NCI-H345 treated with DMSO at 0.1 percent for 48 hours (cell line): ENCODE measurements at regions not wholly inside any gene's neighbourhood (a gene's known extent, or its start where the extent isn't known, plus 50 kb on each side); places are given as distances from the start of the nearest gene placed in this dataset.
"Not testable (repeated sequence)": the region's sequence is repeated elsewhere in the genome, so short reads cannot be mapped to it uniquely, and the experiment has no call there.

Experiments used
- DNase-seq: peaks from one replicate; lab custom pipeline; 2025; ENCODE audit not compliant: unreplicated experiment; lab: John Stamatoyannopoulos, UW

DNA sequence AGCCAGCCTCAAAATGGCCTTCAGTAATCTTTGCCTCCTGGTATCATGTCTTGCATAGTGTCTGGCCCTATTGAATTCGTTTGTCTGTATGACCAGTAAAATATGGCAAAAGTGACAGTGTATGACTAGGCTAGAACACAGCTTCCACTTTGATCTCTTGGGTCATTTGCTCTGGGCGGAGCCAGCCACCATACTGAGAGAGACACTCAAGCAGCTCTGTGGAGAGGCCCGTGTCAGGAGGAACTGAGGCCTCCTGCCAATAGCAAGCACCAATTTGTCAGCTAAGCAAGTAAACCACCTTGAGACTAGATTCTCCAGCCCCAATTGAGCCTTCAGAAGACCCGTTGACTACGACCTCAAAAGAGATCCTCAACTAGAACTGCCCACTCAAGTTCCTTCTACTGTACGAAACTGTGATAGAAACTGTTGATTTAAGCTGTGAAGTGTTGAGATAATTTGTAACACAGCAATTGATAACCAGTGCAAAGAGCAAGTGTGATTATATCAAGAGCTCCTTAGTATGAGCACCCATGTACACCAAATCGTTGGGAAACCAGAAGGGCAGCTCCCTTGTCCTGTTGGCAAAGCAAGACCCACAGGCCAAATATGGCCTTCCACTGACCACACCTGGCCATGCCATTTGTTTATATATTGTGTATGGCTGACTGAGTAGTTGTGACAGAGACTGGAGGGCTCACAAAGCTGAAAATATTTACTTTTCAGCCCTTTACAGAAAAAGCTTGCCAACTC is 52.7 kb upstream of the SERBP1 start:
- DNase-seq: no peak

DNA sequence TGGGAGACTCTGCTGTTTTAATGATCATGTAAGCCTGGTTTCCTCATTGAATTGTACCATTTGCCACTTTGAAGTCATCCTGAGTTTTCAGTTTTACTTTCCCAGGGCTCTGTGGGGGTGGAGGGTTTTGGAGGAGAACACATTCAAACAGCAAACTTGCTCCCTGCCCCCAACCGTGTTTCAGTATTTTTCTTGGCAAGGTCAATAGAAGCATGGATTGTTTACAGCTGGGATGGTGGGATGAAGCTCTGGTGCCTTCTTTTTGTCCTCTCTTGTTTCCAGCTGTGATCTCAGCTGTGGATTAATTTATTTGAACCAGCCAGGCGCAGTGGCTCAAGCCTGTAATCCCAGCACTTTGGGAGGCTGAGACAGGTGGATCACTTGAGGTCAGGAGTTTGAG is 54.3 kb upstream of the SERBP1 start:
- peak; percentile 43 for DNase-seq

DNA sequence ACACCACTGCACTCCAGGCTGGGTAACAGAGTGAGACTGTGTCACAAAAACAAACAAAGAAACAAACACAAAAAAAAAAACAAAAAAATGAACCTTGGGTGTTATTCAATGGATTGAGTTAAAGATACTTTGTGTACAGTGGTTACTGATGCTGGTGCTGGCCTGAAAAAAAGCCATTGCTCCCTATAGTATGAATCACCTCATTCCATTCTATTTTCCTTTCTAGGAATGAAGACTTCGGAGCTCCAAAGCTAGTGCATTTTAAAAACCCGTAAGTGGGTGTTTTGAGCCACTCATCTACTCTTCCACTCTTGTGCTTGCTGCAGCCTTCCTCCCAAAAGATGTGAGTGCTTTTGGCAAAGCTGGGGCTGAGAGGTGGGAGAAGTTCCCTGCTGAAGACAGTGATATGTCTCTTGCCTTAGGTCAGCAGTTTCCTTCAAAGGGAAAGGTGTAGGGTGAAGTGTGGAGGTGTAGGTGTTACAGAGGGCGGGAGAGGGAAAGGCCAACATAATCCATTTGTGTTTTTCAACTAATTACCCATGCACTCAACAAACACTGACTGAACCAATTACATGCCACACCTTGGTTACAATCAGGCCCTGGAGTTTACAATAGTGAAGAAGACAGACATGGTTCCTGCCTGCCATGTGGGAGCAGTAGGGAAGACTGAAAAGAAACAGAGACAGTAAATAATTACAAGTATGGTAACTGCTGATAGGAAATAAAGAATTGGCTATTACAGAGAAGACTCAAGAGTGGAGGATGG is 55.0 kb upstream of the SERBP1 start:
- no peak for DNase-seq

DNA sequence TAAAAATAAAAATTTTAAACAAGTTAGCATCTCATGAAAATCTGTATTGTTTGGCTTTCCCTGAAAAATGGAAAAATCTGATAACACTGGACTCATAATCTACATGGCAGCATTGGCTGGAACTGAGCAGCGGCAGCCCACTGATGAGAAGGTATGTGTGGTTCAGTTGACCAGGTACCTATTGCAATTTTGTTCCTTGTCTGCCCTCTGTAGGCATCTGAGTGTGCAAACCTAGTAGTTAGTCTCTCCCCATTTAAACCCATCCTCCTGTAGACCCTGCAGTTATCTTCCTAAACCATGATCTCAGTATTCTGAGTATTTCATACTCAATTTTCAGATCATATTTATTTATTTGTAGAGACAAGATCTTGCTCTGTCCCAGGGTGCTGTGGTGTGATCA is 59.4 kb upstream of the SERBP1 start:
- DNase-seq: no peak

DNA sequence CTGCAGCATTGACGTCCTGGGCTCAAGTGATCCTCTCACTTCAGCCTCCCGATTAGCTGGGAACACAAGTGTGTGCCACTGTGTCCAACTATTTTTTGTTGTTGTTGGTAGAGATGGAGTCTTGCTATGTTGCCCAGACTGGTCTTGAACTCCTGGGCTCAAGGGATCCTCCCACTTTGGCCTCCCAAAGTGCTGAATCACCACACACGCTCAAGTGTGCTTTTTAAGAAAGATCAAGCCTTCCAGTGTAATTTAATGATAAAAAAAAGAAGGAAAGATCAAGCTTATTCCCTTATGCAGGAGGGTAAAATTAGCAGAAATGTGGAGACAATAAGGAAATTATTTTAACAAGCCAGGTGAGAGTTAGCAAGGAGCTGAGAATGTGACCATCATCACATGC is 61.1 kb upstream of the SERBP1 start:
- DNase-seq: no peak

DNA sequence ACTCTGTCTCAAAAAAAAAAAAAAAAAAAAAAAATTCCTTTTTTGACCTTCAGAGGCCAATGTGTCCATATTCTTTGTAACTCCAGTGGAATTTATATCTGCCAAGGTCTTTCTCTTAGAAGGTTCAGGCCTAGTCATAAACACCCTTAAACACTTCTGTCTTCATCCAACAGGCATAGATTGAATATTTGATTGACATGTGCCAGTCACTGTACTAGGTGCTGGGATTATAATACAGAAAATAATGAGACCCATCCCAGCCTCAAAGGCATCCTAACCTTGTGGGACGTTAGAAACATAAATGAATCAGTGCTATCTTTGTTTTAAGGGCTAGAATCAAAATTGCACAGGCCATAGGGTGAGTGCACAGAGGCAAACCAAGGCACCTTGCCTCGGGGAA is 62.9 kb upstream of the SERBP1 start:
- DNase-seq: no peak

DNA sequence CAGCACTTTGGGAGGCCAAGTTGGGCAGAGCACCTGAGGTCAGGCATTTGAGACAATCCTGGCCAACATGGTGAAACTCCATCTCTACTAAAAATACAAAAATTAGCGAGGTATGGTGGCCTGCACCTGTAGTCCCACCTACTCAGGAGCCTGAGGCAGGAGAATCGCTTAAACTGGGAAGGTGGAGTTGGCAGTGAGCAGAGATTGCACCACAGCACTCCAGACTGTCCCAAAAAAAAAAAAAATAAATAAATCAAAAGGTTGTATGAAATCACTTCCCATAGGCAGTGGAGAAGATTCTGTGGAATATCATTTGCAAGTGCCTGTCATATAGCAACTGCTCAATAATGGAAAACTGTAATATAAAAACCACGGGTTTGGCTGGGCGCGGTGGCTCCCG is 65.1 kb upstream of the SERBP1 start:
- no peak for DNase-seq

DNA sequence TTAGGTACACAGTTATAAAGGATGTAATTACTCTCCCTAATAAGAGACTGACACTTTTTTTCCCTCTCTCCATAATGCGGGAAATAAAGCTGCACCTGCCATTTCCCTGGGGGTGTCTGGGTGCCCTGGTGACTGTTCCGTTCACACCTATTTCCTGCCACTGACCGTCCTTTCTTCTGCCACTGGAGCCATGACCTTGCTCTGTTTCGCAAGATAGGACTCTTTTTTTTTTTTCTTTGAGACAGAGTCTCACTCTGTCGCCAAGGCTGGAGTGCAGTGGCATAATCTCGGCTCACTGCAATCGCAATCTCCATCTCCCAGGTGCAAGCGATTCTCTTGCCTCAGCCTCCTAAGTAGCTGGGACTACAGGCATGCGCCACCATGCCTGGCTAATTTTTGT is 66.1 kb upstream of the SERBP1 start:
- no peak for DNase-seq

DNA sequence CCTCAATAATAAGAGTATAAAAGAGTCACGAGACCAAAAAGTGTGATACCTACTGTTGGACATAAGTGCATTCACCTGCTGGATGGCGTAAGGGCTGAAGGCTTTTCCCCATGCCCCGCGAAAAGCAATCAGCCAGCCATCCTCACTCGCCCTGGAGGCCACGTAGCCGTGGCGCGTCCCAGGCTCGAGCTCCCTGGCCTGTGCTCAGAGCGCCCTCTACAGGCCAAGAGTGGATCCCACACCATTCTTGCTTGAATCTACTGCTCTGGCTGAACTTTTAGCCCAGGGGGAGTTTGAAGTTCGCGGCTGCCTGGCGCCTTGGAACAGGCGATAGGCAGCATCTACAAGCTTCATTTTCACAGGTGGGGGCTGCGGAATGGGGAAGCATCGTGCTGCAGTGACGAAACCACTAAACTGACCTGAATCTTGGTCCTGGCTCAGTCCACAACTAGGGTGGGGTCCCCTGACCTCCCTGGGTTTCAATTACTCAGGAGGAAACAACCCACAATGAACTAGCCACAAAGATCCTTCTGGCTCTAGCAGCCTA is 70.3 kb upstream of the SERBP1 start:
- peak; percentile 81 for DNase-seq

DNA sequence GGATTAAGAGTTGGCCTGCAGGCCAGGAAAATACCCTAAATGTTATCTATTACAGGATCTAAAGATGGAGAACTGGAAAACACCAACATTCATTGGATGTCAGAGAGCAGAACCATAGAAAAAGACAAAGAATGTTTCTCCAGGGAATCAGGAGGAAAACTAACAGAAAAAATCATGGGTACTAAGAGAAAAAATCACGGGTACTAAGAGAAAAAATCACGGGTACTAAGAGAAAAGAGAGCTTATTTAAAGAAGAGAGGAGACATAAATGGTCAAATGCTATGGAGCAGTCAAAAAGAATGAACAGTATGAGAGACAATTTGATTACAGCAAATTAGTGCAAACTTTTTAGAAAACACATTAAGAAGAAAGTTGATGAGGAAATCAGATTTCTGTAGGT is 73.8 kb upstream of the SERBP1 start:
- DNase-seq: no peak

DNA sequence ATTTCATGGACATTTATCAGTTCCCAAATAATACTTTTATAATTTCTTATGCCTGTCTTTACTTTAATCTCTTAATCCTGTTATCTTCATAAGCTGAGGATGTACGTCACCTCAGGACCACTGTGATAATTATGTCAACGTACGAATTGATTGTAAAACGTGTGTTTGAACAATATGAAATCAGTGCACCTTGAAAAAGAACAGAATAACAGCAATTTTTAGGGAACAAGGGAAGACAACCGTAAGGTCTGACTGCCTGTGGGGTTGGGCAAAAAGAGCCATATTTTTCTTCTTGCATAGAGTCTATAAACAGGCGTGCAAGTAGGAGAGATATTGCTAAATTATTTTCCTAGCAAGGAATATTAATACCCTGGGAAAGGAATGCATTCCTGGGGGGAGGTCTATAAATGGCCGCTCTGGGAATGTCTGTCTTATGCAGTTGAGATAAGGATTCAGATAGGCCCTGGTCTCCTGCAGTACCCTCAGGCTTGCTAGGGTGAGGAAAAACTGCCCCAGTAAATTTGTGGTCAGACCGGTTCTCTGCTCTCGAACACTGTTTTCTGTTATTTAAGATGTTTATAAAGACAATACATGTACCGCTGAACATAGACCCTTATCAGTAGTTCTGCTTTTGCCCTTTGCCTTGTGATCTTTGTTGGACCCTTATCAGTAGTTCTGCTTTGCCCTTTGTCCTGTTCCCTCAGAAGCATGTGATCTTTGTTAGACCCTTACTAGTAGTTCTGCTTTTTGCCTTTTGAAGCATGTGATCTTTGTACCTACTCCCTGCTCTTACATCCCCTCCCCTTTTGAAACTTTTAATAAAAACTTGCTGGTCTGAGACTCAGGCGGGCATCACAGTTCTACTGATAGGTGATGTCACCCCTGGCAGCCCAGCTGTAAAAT is 83.4 kb upstream of the SERBP1 start:
- not testable (repeated sequence) for DNase-seq

DNA sequence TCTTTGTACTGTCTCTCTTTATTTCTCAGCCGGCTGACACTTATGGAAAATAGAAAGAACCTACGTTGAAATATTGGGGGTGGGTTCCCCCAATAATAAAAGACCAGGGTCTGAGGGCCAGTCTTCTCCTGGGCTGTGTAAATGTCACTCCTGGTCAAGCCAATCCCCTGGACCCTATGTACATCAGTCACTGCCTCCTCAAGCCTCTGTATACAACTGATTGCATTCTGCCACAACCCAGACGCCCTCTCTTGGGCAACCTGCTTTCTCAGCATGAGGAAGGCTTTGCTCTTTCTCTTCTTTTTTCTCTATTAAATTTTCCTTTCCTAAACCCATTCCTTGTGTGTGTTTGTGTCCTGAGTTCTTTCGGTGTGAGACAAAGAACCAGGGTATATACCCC is 84.1 kb upstream of the SERBP1 start:
- no peak for DNase-seq

DNA sequence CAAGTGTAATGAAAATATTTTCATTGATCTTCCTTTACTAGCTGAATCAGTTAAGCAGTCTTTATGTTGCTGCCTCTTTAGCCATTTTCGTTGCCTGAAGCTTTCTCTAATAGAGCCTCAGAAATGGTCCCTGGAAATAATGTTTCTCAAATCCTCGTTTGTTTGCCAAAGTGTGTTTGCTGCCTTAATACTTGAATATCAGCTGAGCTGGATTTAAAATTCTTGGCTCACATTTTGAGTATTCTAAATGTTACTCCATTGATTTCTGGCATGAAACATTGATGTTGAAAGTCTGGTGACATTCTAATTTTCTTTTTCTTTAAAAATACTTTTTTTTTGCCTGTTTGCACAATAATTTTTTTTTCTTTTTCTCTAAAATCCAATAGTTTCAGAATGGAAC is 84.6 kb upstream of the SERBP1 start:
- no peak for DNase-seq

DNA sequence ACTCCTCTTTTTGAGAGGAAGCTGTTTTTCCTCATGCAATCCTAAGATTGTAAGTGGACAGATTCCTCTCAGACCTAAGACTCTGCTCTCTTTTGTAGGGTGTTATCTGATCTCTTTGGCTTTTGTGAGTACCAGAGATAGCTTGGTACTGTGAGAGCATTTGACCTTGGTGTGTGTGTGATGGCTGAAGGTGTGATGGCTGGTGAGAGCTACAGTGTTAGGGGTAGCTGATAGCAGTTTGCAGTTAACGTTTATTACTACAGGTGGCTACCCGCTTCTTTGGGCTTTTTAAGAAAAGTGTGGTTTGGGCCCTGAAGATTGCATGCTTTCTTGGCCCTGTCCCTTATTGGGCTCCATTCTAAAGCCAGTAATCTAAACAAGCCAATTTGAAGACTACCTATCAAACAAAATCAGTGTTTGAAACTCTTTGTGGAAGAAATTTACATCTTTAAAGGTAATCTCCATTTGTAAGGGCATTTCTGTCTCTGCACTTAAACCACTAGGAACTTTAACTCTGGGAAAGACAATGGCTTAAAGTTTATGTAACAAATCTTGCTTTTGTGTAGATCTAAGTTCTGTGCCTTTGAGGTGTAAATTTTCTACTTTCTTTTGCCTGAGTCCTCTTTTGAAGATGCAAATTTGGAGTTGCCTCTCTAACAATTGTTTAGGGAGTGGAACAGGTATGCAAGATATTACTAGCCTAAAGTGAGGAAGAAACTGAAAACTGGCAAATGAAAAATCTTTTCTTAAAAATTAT is 85.3 kb upstream of the SERBP1 start:
- no peak for DNase-seq

DNA sequence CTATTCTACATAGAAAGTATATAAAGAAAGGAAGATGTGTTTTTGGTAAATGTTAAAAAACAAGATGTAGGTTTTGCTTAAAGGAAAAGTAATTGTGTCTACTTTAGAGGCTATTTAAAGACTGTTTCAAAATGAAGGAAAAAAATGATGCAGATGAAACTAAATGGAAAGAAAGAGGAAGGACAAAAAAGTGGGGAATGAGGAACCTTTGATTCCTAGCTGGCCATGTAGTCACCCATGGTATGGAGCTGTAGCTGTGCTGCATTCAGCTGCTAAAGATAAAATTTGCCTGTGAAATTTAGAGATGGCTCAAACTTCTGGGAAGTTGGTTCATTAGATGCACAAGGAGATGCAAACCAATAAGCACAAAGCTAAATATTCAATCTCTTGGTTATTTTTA is 86.8 kb upstream of the SERBP1 start:
- DNase-seq: no peak

DNA sequence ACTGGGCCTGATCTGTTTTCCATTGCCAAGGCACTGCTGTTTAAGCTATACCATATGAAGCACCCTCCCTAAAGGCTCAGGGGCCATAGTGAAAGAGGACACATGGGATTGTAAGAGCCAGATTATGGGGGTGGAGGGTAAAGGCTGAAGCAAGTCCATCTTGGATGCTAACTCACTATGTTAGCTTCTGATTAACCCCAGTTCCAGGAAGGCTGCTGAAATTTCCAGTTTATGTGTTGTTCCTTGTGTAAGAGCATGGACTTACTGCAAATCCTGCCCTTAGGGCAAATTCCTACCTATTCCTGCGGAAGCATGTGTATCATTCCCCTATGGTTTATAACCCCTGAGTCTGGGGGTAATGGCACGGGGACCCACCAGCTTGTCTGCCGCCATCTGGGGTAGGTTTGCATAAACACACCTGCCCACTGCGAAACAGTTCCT is 91.8 kb upstream of the SERBP1 start:
- DNase-seq: no peak

DNA sequence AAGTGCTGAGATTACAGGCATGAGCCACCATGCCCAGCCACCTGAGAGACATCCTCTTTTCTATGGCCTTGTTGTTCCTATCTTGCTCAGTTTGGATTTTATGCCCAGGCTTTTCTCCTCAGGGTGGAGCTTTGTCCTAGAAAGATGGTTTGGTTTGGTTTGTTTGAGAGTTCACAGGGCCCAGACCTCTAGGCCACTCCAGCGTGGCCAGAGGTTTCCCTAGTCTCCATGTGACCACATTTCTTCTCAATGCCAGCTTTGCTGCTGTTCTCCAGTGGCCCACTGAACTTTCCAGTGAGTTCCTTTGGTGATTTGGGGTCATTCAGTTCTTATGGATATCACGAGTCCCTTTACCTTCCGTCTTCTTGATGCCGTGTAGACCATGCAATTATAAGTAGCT is 92.6 kb upstream of the SERBP1 start:
- DNase-seq: no peak

DNA sequence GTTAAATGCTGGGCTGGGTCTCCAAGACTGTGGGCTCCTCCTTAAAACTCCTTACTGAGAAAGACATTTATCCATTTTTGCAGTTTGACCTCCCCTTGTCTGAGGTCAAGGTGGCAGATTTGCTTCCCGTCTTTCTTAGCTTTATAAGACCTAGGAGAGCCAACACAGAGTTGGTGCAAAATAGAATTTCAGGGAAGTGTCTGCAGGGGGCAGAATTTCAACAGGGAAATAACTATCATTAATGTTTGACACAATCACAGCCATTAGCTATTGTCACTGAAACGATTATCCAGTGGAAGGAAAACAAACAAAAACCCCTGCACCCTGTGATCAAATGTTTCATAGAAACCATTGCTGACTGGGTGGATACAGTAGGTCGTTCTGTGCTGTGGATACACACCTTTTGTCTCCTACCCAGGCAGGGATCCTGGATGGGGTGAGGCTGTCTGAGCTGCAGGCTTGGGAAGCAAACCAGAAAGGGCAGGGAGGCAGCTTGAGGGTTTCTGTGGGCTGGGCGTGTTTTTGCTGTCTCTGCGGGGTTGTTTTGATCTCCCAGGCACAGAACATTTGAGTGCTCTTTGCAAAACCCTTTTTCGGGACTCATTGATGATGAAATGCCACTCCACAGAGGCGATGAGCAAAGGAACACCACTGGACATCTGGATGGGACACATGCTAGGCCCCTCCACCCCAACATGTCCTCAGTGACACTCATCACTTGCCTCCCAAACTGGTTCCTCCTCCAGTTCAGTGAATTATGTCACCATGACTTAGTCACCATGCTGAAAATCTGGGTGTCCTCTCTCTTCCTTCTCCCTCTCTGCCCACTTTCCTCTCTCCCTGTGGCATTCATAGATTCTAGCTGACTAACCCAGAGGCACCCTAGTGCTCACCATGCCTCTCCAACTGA is 94.2 kb upstream of the SERBP1 start:
- no peak for DNase-seq

DNA sequence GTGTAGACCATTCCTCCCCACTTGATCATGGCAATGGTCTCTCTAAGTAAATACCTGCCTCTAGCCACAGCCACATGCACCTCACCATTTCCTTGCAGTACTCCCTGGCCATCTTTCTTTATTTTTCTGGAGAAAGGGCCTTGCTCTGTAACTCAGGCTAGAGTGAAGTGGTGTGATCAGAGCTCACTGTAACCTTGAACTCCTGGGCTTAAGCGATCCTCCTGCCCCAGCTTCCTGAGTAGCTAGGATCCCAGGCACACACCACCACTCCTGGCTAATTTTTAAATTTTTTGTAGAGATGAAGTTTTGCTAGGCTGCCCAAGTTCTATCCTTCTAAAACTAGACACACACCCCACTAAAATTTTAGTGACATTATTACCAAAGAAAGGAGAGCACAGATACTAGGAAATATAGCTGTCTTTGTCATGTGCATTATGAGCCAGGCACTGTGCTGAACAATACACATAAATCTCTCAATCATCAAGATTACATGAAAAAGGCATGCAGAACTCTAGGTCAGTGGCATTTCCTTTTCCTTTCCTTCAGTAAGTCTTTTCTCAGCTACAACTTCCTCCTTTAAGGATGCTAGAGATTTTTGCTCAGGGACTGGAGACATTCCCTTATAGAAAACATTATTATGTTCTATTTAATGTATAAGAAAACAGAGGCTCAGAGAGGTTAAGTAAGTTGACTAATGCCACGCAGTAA is 95.0 kb upstream of the SERBP1 start:
- no peak for DNase-seq
